ENCODE measurements at regions not wholly inside any gene's neighbourhood (a gene's known extent, or its start where the extent isn't known, plus 50 kb on each side); places are given as distances from the start of the nearest gene placed in this dataset.

DNA sequence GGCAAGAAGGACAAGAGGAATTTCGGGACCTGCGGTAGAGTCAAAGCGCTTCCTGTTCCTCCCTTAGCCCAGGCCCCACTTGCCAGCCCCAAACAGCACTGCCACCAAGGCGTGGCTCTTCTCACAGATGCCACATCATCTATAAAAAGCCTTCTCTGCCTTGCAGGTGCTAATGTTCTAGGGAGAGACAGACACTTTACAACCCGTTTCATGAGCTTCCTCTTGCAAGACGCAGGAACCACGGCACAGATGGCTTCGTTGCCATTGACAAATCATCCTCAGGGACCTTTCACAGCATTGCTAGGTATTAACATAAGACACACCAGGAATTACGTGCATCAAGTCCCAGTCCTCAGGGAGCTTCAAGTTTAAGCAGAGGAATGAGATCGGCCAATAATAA, 180.9 kb downstream of the JCAD start:
- Histone ChIP-seq H3K4me1 (ENCODE audit: low read depth, poor library complexity, severe bottlenecking) (no peaks in the 10 kb centered on the region), H3K9ac (no peak overlapping the region), H4K20me1 (ENCODE audit: insufficient read depth) (no peaks in the 10 kb centered on the region), H3K79me2 (ENCODE audit: insufficient read depth, low read depth) (no peaks in the 10 kb centered on the region), H3K27ac (no peak overlapping the region), H3K4me2 (no peak overlapping the region), H3K27me3 (ENCODE audit: insufficient read depth, low read depth) (no peaks in the 10 kb centered on the region), H3K4me3 (IDR thresholded peaks at IDR 0.05; ENCODE audit: insufficient read depth, low read depth, low read length) (no peak overlapping the region), H3K36me3 (ENCODE audit: insufficient read depth) (no peaks in the 10 kb centered on the region), H2AFZ (ENCODE audit: low read depth) (no peak overlapping the region)
- no peak for TF ChIP-seq CTCF (conservative IDR thresholded peaks at IDR 0.05; ENCODE audit: low read depth, low read length)

GRCh38 chr10:29877793-29878491, 181.4 kb downstream of the JCAD start:
- TF ChIP-seq CTCF (conservative IDR thresholded peaks at IDR 0.05; ENCODE audit: low read depth, low read length), result no peak
- H4K20me1 ChIP-seq (ENCODE audit: insufficient read depth), result no peaks in the 10 kb centered on the region
- no peak overlapping the region for H3K4me2 ChIP-seq
- H3K79me2 ChIP-seq (ENCODE audit: insufficient read depth, low read depth), result no peaks in the 10 kb centered on the region
- H3K27me3 ChIP-seq (ENCODE audit: insufficient read depth, low read depth), result no peaks in the 10 kb centered on the region
- H3K4me1 ChIP-seq (ENCODE audit: low read depth, poor library complexity, severe bottlenecking), result no peaks in the 10 kb centered on the region
- H2AFZ ChIP-seq (ENCODE audit: low read depth), result no peak overlapping the region
- H3K36me3 ChIP-seq (ENCODE audit: insufficient read depth), result no peaks in the 10 kb centered on the region
- H3K27ac ChIP-seq, result no peak overlapping the region
- no peak overlapping the region for H3K9ac ChIP-seq
- no peak overlapping the region for H3K4me3 ChIP-seq (IDR thresholded peaks at IDR 0.05; ENCODE audit: insufficient read depth, low read depth, low read length)

DNA sequence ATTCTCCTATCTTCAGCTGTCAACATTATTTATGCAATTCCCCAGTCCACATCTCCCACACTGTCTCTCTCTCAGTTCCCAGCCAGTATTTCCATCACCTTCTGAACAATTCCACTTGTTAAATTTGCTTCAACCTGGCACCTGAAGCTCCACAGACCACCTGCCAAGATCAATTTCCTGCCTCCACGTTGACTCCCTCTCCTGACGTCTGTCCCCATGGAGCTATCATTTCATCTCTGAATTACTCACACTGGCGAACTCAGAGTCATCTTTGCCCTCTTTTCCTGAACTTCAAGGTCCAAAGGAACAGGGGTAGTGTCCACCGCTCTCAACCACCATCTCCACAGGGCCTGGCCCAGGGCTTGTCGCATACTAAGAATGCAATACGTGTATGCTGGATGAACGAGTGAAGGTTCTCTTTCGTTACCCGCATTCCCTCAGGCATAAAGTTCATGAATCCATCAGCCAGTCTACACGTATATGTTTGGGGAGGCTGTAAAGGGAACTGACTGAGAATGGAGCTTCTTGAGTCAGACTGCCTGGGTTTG, 183.3 kb downstream of the JCAD start:
- Histone ChIP-seq H3K27ac (no peak overlapping the region), H4K20me1 (ENCODE audit: insufficient read depth) (no peaks in the 10 kb centered on the region), H3K9ac (no peak overlapping the region), H3K36me3 (ENCODE audit: insufficient read depth) (no peaks in the 10 kb centered on the region), H3K4me1 (ENCODE audit: low read depth, poor library complexity, severe bottlenecking) (no peaks in the 10 kb centered on the region), H3K79me2 (ENCODE audit: insufficient read depth, low read depth) (no peaks in the 10 kb centered on the region), H3K27me3 (ENCODE audit: insufficient read depth, low read depth) (no peaks in the 10 kb centered on the region), H2AFZ (ENCODE audit: low read depth) (no peak overlapping the region), H3K4me3 (IDR thresholded peaks at IDR 0.05; ENCODE audit: insufficient read depth, low read depth, low read length) (no peak overlapping the region), H3K4me2 (no peak overlapping the region)
- TF ChIP-seq CTCF (conservative IDR thresholded peaks at IDR 0.05; ENCODE audit: low read depth, low read length), result no peak

GRCh38 chr10:29874606-29875269, 184.6 kb downstream of the JCAD start:
- Histone ChIP-seq H3K27me3 (ENCODE audit: insufficient read depth, low read depth) (no peaks in the 10 kb centered on the region), H3K27ac (no peak overlapping the region), H3K36me3 (ENCODE audit: insufficient read depth) (no peaks in the 10 kb centered on the region), H4K20me1 (ENCODE audit: insufficient read depth) (no peaks in the 10 kb centered on the region), H3K4me1 (ENCODE audit: low read depth, poor library complexity, severe bottlenecking) (no peaks in the 10 kb centered on the region), H3K79me2 (ENCODE audit: insufficient read depth, low read depth) (no peaks in the 10 kb centered on the region), H2AFZ (ENCODE audit: low read depth) (no peak overlapping the region), H3K4me3 (IDR thresholded peaks at IDR 0.05; ENCODE audit: insufficient read depth, low read depth, low read length) (no peak overlapping the region), H3K9ac (no peak overlapping the region), H3K4me2 (no peak overlapping the region)
- no peak for TF ChIP-seq CTCF (conservative IDR thresholded peaks at IDR 0.05; ENCODE audit: low read depth, low read length)

Measured in KMS-11 (cell line).